ENCODE measurements at regions not wholly inside any gene's neighbourhood (a gene's known extent, or its start where the extent isn't known, plus 50 kb on each side); places are given as distances from the start of the nearest gene placed in this dataset.

DNA sequence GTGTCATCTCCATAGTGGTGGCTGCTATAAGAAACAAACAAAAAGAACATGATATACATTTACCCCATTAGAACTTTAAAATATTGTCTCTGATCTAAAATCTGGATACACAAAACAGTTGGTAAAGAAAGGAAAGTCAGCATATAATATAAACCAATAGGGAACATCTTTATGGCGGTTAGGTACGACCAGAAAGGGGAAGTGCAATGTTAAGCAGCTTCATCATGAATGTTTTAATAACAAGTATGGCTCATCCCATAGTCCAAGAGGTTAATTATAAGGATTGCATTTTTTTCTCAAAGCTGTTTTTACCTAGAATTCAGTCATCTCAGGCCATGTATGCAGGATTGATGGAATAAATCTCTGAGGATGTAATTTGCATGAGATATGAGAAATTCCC, 1869.7 kb downstream of the PCDH7 start:
- TF ChIP-seq, protein P1, sequence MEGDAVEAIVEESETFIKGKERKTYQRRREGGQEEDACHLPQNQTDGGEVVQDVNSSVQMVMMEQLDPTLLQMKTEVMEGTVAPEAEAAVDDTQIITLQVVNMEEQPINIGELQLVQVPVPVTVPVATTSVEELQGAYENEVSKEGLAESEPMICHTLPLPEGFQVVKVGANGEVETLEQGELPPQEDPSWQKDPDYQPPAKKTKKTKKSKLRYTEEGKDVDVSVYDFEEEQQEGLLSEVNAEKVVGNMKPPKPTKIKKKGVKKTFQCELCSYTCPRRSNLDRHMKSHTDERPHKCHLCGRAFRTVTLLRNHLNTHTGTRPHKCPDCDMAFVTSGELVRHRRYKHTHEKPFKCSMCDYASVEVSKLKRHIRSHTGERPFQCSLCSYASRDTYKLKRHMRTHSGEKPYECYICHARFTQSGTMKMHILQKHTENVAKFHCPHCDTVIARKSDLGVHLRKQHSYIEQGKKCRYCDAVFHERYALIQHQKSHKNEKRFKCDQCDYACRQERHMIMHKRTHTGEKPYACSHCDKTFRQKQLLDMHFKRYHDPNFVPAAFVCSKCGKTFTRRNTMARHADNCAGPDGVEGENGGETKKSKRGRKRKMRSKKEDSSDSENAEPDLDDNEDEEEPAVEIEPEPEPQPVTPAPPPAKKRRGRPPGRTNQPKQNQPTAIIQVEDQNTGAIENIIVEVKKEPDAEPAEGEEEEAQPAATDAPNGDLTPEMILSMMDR (IDR thresholded peaks at IDR 0.05): no peak
- no peak for TF ChIP-seq POLR2A (IDR thresholded peaks at IDR 0.05)

Measured in adrenal gland (tissue), 5 donors.